ENCODE measurements at regions not wholly inside any gene's neighbourhood (a gene's known extent, or its start where the extent isn't known, plus 50 kb on each side); places are given as distances from the start of the nearest gene placed in this dataset.
A peak's percentile ranks its signal among the peaks of the same experiment; 100 is the strongest.

GRCh38 chr1:58983633-58984245 is 199.9 kb upstream of the JUN start:
- no peak for ATAC-seq
- Histone ChIP-seq H3K27me3 (no peaks in the 10 kb centered on the region), H3K36me3 (replicated peaks in 1 of 2; ENCODE audit: insufficient read depth in 1 of 2, low read depth in 2 of 2) (no peaks in the 10 kb centered on the region), H3K27ac (peak overlapping the region in 1 of 4 donors; percentile 55), H3K4me3 (no peak overlapping the region), H3K4me1 (peaks cover 34% of the 10 kb centered on the region), H3K9me3 (no peaks in the 10 kb centered on the region)
- WGBS, 2 donors: 44 to 57% methylated on average over 2 of the region's 2 CpGs
- intact Hi-C loops (cut with DNase I): no loop called here
- no peak for TF ChIP-seq POLR2A (IDR thresholded peaks at IDR 0.05)
- TF ChIP-seq CTCF (IDR thresholded peaks at IDR 0.05): no peak
- no peak for DNase-seq

- H3K4me3 ChIP-seq: no peak overlapping the region
- H3K4me1 ChIP-seq: peaks cover 22% of the 10 kb centered on the region
- WGBS, 2 donors: 60 to 65% methylated on average over 4 of the region's 4 CpGs
- H3K36me3 ChIP-seq (replicated peaks in 1 of 2; ENCODE audit: insufficient read depth in 1 of 2, low read depth in 2 of 2): no peaks in the 10 kb centered on the region
- H3K9me3 ChIP-seq: no peaks in the 10 kb centered on the region
- no peaks in the 10 kb centered on the region for H3K27me3 ChIP-seq
- no peak for DNase-seq
- intact Hi-C loops (cut with DNase I): no loop called here
- H3K27ac ChIP-seq: no peak overlapping the region
- no peak for ATAC-seq
- TF ChIP-seq POLR2A (IDR thresholded peaks at IDR 0.05) (no peak), CTCF (IDR thresholded peaks at IDR 0.05) (no peak)
These were observed 203.3 kb upstream of the JUN start for GRCh38 chr1:58986996-58987767.

- no peak overlapping the region for H3K27ac ChIP-seq
- H3K36me3 ChIP-seq (replicated peaks in 1 of 2; ENCODE audit: insufficient read depth in 1 of 2, low read depth in 2 of 2): no peaks in the 10 kb centered on the region
- ATAC-seq: no peak
- intact Hi-C loops (cut with DNase I): no loop called here
- H3K4me3 ChIP-seq: no peak overlapping the region
- no peaks in the 10 kb centered on the region for H3K9me3 ChIP-seq
- DNase-seq: no peak
- TF ChIP-seq CTCF (IDR thresholded peaks at IDR 0.05): no peak
- TF ChIP-seq POLR2A (IDR thresholded peaks at IDR 0.05): no peak
- peaks cover 8% of the 10 kb centered on the region for H3K4me1 ChIP-seq
- no peaks in the 10 kb centered on the region for H3K27me3 ChIP-seq
These were observed 204.9 kb upstream of the JUN start for GRCh38 chr1:58988752-58989151.

GRCh38 chr1:58989845-58990244 is 206.0 kb upstream of the JUN start:
- Histone ChIP-seq H3K4me1 (peaks cover 4% of the 10 kb centered on the region), H3K27me3 (no peaks in the 10 kb centered on the region), H3K27ac (no peak overlapping the region), H3K9me3 (no peaks in the 10 kb centered on the region), H3K4me3 (no peak overlapping the region), H3K36me3 (replicated peaks in 1 of 2; ENCODE audit: insufficient read depth in 1 of 2, low read depth in 2 of 2) (no peaks in the 10 kb centered on the region)
- ATAC-seq (no peak), DNase-seq (no peak)
- intact Hi-C loops (cut with DNase I): no loop called here
- 95 to 97% methylated on average over 2 of the region's 2 CpGs for WGBS, 2 donors
- TF ChIP-seq CTCF (IDR thresholded peaks at IDR 0.05) (no peak), POLR2A (IDR thresholded peaks at IDR 0.05) (no peak)

GRCh38 chr1:58991305-58991704 is 207.5 kb upstream of the JUN start:
- TF ChIP-seq CTCF (IDR thresholded peaks at IDR 0.05): no peak
- no peak for TF ChIP-seq POLR2A (IDR thresholded peaks at IDR 0.05)
- Histone ChIP-seq H3K27ac (no peak overlapping the region), H3K4me1 (peaks cover 4% of the 10 kb centered on the region), H3K4me3 (no peak overlapping the region), H3K27me3 (no peaks in the 10 kb centered on the region), H3K36me3 (replicated peaks in 1 of 2; ENCODE audit: insufficient read depth in 1 of 2, low read depth in 2 of 2) (no peaks in the 10 kb centered on the region), H3K9me3 (no peaks in the 10 kb centered on the region)
- 93 to 94% methylated on average over 1 of the region's 1 CpG for WGBS, 2 donors
- DNase-seq (no peak), ATAC-seq (no peak)
- intact Hi-C loops (cut with DNase I): no loop called here
